Tibial artery (tissue), 4 donors: ENCODE measurements at regions not wholly inside any gene's neighbourhood (a gene's known extent, or its start where the extent isn't known, plus 50 kb on each side); places are given as distances from the start of the nearest gene placed in this dataset.

Experiments
- DNase-seq, 2 donors: peaks; one replicate each; pipeline ENCODE4 v3.0.0-alpha.2; 2019
- H3K27ac ChIP-seq, 2 donors: fragments of 200-600 bp; sonication (generic) in 1 of 2; 1 replicate in 1 of 2; 2 replicates in 1 of 2; pipeline ENCODE4 v1.5.1; 2018 to 2019; ENCODE audit warnings: mild to moderate bottlenecking in 1 of 2
- H3K27me3 ChIP-seq, 2 donors: fragments of 200-600 bp; sonication (generic) in 1 of 2; one replicate each; pipeline versions ENCODE4 v1.5.1 to v1.6.0; 2016 to 2019
- H3K36me3 ChIP-seq, 3 donors: fragments of 200-600 bp; sonication (generic) in 2 of 3; one replicate each; pipeline ENCODE4 v1.5.1; 2016 to 2019; ENCODE audit warnings: mild to moderate bottlenecking in 2 of 3
- H3K4me1 ChIP-seq, 4 donors: fragments of 200-600 bp; sonication (generic) in 2 of 4; 1 replicate in 3 of 4; 2 replicates in 1 of 4; pipeline ENCODE4 v1.5.1; 2016 to 2019
- H3K4me3 ChIP-seq, 2 donors: fragments of 200-600 bp; sonication (generic) in 1 of 2; 1 replicate in 1 of 2; 2 replicates in 1 of 2; pipeline ENCODE4 v1.5.1; 2018 to 2019; ENCODE audit warnings: mild to moderate bottlenecking in 2 of 2
- H3K9me3 ChIP-seq, 3 donors: fragments of 200-600 bp; sonication (generic) in 1 of 3; one replicate each; pipeline ENCODE4 v1.5.1; 2016 to 2019
- CTCF ChIP-seq, 2 experiments: fragments of 200-600 bp in 1 of 2; fragments of 450-650 bp in 1 of 2; IDR thresholded peaks; one replicate each; pipeline ENCODE4 v1.5.1; 2017 to 2019; ENCODE audit warnings: antibody characterized with exemption in 2 of 2, mild to moderate bottlenecking in 1 of 2, moderate library complexity in 1 of 2
- intact Hi-C: fragments of 100-400 bp; cut with DNase I; formaldehyde crosslinking; loops from one replicate; pipeline ENCODE4 v1.15.0; 2023; ENCODE audit warnings: low total_unique reads

GRCh38 chr9:119003882-119004617 lies 365.2 kb downstream of the BRINP1 start:
- no peak for TF ChIP-seq CTCF (IDR thresholded peaks at IDR 0.05)
- intact Hi-C loops, result loop anchor here (1.0 kb wide), 1 partner anchor 23 kb away; no protein-coding TSS in a partner anchor
- no peak for DNase-seq
- H3K36me3 ChIP-seq, result no peaks in the 10 kb centered on the region
- peak overlapping the region; percentile 79 to 82 for H3K27ac ChIP-seq
- no peaks in the 10 kb centered on the region for H3K27me3 ChIP-seq
- no peak overlapping the region for H3K4me3 ChIP-seq
- peaks cover 0 to 33% (median 26%) of the 10 kb centered on the region in 4 donors for H3K4me1 ChIP-seq
- H3K9me3 ChIP-seq, result no peaks in the 10 kb centered on the region

GRCh38 chr9:119004618-119004990 lies 364.6 kb downstream of the BRINP1 start:
- Histone ChIP-seq H3K4me3 (no peak overlapping the region), H3K27me3 (no peaks in the 10 kb centered on the region), H3K4me1 (peaks cover 0 to 33% (median 26%) of the 10 kb centered on the region in 4 donors), H3K9me3 (no peaks in the 10 kb centered on the region), H3K27ac (peak overlapping the region; percentile 79 to 82), H3K36me3 (no peaks in the 10 kb centered on the region)
- intact Hi-C loops, result loop anchor here (1.0 kb wide), 1 partner anchor 23 kb away; no protein-coding TSS in a partner anchor
- DNase-seq, result peak; percentile 91 to 95
- no peak for TF ChIP-seq CTCF (IDR thresholded peaks at IDR 0.05)

GRCh38 chr9:119005162-119005561 lies 364.1 kb downstream of the BRINP1 start:
- peak overlapping the region; percentile 79 to 82 for H3K27ac ChIP-seq
- peaks cover 0 to 33% (median 26%) of the 10 kb centered on the region in 4 donors for H3K4me1 ChIP-seq
- H3K36me3 ChIP-seq, result no peaks in the 10 kb centered on the region
- intact Hi-C loops, result no loop called here
- no peak overlapping the region for H3K4me3 ChIP-seq
- TF ChIP-seq CTCF (IDR thresholded peaks at IDR 0.05), result no peak
- H3K9me3 ChIP-seq, result no peaks in the 10 kb centered on the region
- no peaks in the 10 kb centered on the region for H3K27me3 ChIP-seq
- DNase-seq, result no peak

GRCh38 chr9:119009249-119009648 lies 360.0 kb downstream of the BRINP1 start:
- intact Hi-C loops, result no loop called here
- no peak for DNase-seq

GRCh38 chr9:119020284-119020683 lies 349.0 kb downstream of the BRINP1 start:
- H3K9me3 ChIP-seq, result no peaks in the 10 kb centered on the region

More at GRCh38 chr9:119009249-119009648, 360.0 kb downstream of the BRINP1 start:
- no peaks in the 10 kb centered on the region for H3K9me3 ChIP-seq
- no peaks in the 10 kb centered on the region for H3K27me3 ChIP-seq
- peaks cover 0 to 14% (median 10%) of the 10 kb centered on the region in 4 donors for H3K4me1 ChIP-seq
- no peak overlapping the region for H3K4me3 ChIP-seq
- H3K36me3 ChIP-seq, result no peaks in the 10 kb centered on the region
- H3K27ac ChIP-seq, result no peak overlapping the region
- no peak for TF ChIP-seq CTCF (IDR thresholded peaks at IDR 0.05)

More at GRCh38 chr9:119020284-119020683, 349.0 kb downstream of the BRINP1 start:
- Histone ChIP-seq H3K27me3 (no peaks in the 10 kb centered on the region), H3K4me1 (peaks cover 0 to 28% (median 13%) of the 10 kb centered on the region in 4 donors), H3K36me3 (no peaks in the 10 kb centered on the region), H3K4me3 (no peak overlapping the region), H3K27ac (no peak overlapping the region)
- intact Hi-C loops, result no loop called here
- no peak for TF ChIP-seq CTCF (IDR thresholded peaks at IDR 0.05)
- DNase-seq, result no peak
